ENCODE measurements at regions not wholly inside any gene's neighbourhood (a gene's known extent, or its start where the extent isn't known, plus 50 kb on each side); places are given as distances from the start of the nearest gene placed in this dataset.
"Not testable (repeated sequence)": the region's sequence is repeated elsewhere in the genome, so short reads cannot be mapped to it uniquely, and the experiment has no call there.

DNA sequence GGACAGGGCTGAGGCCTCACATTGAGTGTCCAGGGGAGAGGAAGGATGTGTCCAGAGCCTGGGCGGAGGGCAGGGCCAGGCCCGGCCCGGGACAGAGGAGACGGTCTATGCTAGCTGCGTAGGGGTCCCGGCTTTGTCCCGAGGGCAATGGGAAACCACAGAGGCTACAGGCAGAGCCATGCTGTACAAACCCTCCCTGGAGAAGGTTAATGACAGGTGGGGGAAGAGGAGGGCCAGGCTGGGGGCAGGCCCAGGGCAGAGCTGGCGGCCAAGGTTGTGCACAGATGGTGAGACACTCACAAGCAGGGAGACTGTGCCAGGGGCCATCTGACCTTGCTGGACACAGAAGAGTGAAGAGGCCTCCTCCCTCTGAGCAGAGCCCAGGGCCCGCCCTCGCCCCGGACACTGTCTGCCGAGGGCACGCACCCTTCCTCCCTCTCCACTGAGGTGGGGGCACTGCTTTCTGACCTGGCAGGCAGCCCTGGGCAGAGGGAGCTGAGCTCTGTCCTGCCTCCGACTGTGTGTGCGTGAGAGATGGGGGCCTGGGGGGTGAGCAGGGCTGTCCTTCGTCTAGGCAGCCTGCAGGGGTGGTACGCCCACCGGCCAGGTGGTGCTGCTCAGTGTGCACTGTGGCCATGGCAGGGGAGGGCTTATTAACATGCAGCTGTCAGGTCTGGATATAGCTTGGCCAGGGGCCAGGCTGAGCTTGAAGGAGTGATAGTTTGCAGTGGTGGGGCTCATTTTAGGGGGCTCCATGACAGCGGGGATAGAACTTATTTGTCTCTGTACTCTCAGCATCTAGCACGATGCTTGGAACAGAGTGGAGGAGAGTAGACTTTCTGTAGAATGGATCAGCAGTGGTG, 75.7 kb upstream of the LRPAP1 start:
- TF ChIP-seq, protein P1, sequence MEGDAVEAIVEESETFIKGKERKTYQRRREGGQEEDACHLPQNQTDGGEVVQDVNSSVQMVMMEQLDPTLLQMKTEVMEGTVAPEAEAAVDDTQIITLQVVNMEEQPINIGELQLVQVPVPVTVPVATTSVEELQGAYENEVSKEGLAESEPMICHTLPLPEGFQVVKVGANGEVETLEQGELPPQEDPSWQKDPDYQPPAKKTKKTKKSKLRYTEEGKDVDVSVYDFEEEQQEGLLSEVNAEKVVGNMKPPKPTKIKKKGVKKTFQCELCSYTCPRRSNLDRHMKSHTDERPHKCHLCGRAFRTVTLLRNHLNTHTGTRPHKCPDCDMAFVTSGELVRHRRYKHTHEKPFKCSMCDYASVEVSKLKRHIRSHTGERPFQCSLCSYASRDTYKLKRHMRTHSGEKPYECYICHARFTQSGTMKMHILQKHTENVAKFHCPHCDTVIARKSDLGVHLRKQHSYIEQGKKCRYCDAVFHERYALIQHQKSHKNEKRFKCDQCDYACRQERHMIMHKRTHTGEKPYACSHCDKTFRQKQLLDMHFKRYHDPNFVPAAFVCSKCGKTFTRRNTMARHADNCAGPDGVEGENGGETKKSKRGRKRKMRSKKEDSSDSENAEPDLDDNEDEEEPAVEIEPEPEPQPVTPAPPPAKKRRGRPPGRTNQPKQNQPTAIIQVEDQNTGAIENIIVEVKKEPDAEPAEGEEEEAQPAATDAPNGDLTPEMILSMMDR (IDR thresholded peaks at IDR 0.05; ENCODE audit: insufficient read depth in 1 of 2, low read depth in 1 of 2, low read length in 1 of 2, severe bottlenecking in 1 of 2, unreplicated experiment in 1 of 2): no peak
- peaks cover 10% of the 10 kb centered on the region for H3K9me3 Mint-ChIP-seq (ENCODE audit: unreplicated experiment)
- no peaks in the 10 kb centered on the region for H3K27me3 Mint-ChIP-seq (ENCODE audit: insufficient read depth, unreplicated experiment)
- H3K36me3 Mint-ChIP-seq (ENCODE audit: insufficient read depth, unreplicated experiment): no peaks in the 10 kb centered on the region
- CTCF ChIA-PET: no interaction called here
- H3K4me3 Mint-ChIP-seq (ENCODE audit: unreplicated experiment): no peak overlapping the region
- no peaks in the 10 kb centered on the region for H3K36me3 ChIP-seq (ENCODE audit: control insufficient read depth, insufficient read depth, low read length)
- intact Hi-C loops (cut with micrococcal nuclease; ENCODE audit: unreplicated experiment): no loop called here
- BruUV-seq (replicated peaks): no TSS peak
- no peaks in the 10 kb centered on the region for H3K9me3 ChIP-seq
- no peaks in the 10 kb centered on the region for H3K4me1 ChIP-seq
- no peak overlapping the region for H3K4me3 ChIP-seq (ENCODE audit: low read depth, low read length)
- DNase-seq: no peak
- no peaks in the 10 kb centered on the region for H3K4me1 Mint-ChIP-seq (ENCODE audit: low read depth, unreplicated experiment)
- POLR2A ChIA-PET: no interaction called here
- no peak overlapping the region for H3K27ac Mint-ChIP-seq (ENCODE audit: unreplicated experiment)
- no peaks in the 10 kb centered on the region for H3K27me3 ChIP-seq (replicated peaks; ENCODE audit: control insufficient read depth, insufficient read depth, low read length)

- intact Hi-C loops (cut with micrococcal nuclease; ENCODE audit: unreplicated experiment); H3K36me3 ChIP-seq (ENCODE audit: control insufficient read depth, insufficient read depth, low read length); POLR2A ChIA-PET: not testable (repeated sequence)
Observed at GRCh38 chr4:3606850-3607249, 74.6 kb upstream of the LRPAP1 start.

DNA sequence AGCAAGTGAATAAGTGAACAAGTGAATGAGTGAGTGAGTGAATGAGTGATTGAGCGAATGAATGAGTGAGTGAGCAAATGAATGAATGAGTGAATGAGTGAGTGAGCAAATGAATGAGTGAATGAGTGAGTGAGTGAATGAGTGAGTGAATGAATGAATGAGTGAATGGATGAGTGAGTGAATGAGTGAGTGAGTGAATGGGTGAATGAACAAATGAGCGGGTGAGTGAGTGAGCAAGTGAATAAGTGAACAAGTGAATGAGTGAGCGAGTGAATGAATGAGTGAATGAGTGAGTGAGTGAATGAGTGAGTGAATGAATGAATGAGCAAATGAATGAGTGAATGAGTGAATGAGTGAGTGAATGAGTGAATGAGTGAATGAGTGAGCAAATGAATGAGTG, 74.0 kb upstream of the LRPAP1 start:
- H3K27me3 Mint-ChIP-seq (ENCODE audit: insufficient read depth, unreplicated experiment); intact Hi-C loops (cut with micrococcal nuclease; ENCODE audit: unreplicated experiment); H3K4me3 Mint-ChIP-seq (ENCODE audit: unreplicated experiment): not testable (repeated sequence)

More at GRCh38 chr4:3606850-3607249, 74.6 kb upstream of the LRPAP1 start:
- H3K4me3 Mint-ChIP-seq (ENCODE audit: unreplicated experiment); H3K4me3 ChIP-seq (ENCODE audit: low read depth, low read length); H3K27ac Mint-ChIP-seq (ENCODE audit: unreplicated experiment); H3K27me3 ChIP-seq (replicated peaks; ENCODE audit: control insufficient read depth, insufficient read depth, low read length); H3K36me3 Mint-ChIP-seq (ENCODE audit: insufficient read depth, unreplicated experiment); H3K4me1 ChIP-seq; H3K27me3 Mint-ChIP-seq (ENCODE audit: insufficient read depth, unreplicated experiment); H3K9me3 ChIP-seq; BruUV-seq (replicated peaks); DNase-seq; CTCF ChIA-PET; H3K4me1 Mint-ChIP-seq (ENCODE audit: low read depth, unreplicated experiment): not testable (repeated sequence)
- H3K9me3 Mint-ChIP-seq (ENCODE audit: unreplicated experiment): peaks cover 10% of the 10 kb centered on the region

GRCh38 chr4:3605491-3605890, 73.3 kb upstream of the LRPAP1 start:
- CTCF ChIA-PET: no interaction called here
- Mint-ChIP-seq H3K27me3 (ENCODE audit: insufficient read depth, unreplicated experiment) (no peaks in the 10 kb centered on the region), H3K4me1 (ENCODE audit: low read depth, unreplicated experiment) (no peaks in the 10 kb centered on the region), H3K9me3 (ENCODE audit: unreplicated experiment) (peaks cover 10% of the 10 kb centered on the region), H3K4me3 (ENCODE audit: unreplicated experiment) (no peak overlapping the region), H3K36me3 (ENCODE audit: insufficient read depth, unreplicated experiment) (no peaks in the 10 kb centered on the region), H3K27ac (ENCODE audit: unreplicated experiment) (no peak overlapping the region)
- intact Hi-C loops (cut with micrococcal nuclease; ENCODE audit: unreplicated experiment): no loop called here
- Histone ChIP-seq H3K4me3 (ENCODE audit: low read depth, low read length) (no peak overlapping the region), H3K36me3 (ENCODE audit: control insufficient read depth, insufficient read depth, low read length) (no peaks in the 10 kb centered on the region), H3K9me3 (no peaks in the 10 kb centered on the region), H3K27me3 (replicated peaks; ENCODE audit: control insufficient read depth, insufficient read depth, low read length) (no peaks in the 10 kb centered on the region), H3K4me1 (no peaks in the 10 kb centered on the region)
- POLR2A ChIA-PET: no interaction called here
- TF ChIP-seq, protein P1 (IDR thresholded peaks at IDR 0.05; ENCODE audit: insufficient read depth in 1 of 2, low read depth in 1 of 2, low read length in 1 of 2, severe bottlenecking in 1 of 2, unreplicated experiment in 1 of 2): no peak
- no TSS peak for BruUV-seq (replicated peaks)
- DNase-seq: no peak

More for the DNA sequence above, 74.0 kb upstream of the LRPAP1 start:
- H3K36me3 Mint-ChIP-seq (ENCODE audit: insufficient read depth, unreplicated experiment); H3K4me1 ChIP-seq; DNase-seq; BruUV-seq (replicated peaks); H3K27ac Mint-ChIP-seq (ENCODE audit: unreplicated experiment); H3K9me3 ChIP-seq; CTCF ChIA-PET; H3K27me3 ChIP-seq (replicated peaks; ENCODE audit: control insufficient read depth, insufficient read depth, low read length); POLR2A ChIA-PET; H3K4me1 Mint-ChIP-seq (ENCODE audit: low read depth, unreplicated experiment); H3K36me3 ChIP-seq (ENCODE audit: control insufficient read depth, insufficient read depth, low read length); H3K4me3 ChIP-seq (ENCODE audit: low read depth, low read length): not testable (repeated sequence)
- peaks cover 10% of the 10 kb centered on the region for H3K9me3 Mint-ChIP-seq (ENCODE audit: unreplicated experiment)

DNA sequence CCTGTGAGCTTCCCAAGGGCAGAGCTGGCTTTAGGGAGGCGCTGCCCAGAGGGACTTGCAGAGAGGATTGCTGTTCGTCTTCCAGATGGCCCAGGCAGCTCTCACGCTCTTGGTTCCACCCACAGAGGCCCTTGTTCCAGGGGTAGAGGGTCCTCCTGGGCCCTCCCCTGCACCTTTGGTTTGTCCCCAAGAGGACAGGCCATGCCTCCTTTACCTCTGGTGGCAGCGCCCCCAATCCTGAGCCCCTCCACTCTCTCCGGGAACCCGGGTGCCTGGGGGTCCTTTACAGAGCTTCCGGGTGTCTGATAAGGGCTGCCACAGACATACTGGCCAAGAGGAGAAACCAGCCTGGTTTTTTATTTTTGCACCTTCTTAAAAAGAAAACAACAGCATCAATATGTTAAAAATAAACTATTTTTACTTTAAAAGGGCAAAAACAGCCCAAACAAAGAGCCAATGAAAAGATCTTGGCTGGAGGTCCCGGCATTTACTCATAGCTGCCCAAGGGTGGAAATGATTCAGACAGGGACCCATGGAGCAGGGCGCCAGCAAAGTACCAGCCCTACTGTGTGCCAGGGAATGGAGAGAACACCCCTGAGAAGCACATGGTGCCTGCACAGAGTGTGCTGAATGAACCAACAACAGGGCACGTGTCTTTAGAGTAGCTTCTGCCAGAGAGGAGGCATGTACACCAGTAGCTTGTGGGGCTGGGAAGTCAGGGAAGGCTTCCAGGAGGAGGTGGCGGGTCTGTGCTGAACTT, 70.8 kb upstream of the LRPAP1 start:
- H3K27me3 ChIP-seq (replicated peaks; ENCODE audit: control insufficient read depth, insufficient read depth, low read length); H3K4me1 ChIP-seq; H3K4me3 ChIP-seq (ENCODE audit: low read depth, low read length); CTCF ChIA-PET; H3K36me3 Mint-ChIP-seq (ENCODE audit: insufficient read depth, unreplicated experiment); H3K36me3 ChIP-seq (ENCODE audit: control insufficient read depth, insufficient read depth, low read length); H3K27ac Mint-ChIP-seq (ENCODE audit: unreplicated experiment); H3K9me3 ChIP-seq; DNase-seq; H3K4me3 Mint-ChIP-seq (ENCODE audit: unreplicated experiment); intact Hi-C loops (cut with micrococcal nuclease; ENCODE audit: unreplicated experiment); H3K27me3 Mint-ChIP-seq (ENCODE audit: insufficient read depth, unreplicated experiment); H3K9me3 Mint-ChIP-seq (ENCODE audit: unreplicated experiment); POLR2A ChIA-PET; H3K4me1 Mint-ChIP-seq (ENCODE audit: low read depth, unreplicated experiment); BruUV-seq (replicated peaks): not testable (repeated sequence)
